Mucosa of descending colon (tissue), 3 donors: ENCODE measurements at regions not wholly inside any gene's neighbourhood (a gene's known extent, or its start where the extent isn't known, plus 50 kb on each side); places are given as distances from the start of the nearest gene placed in this dataset.

ENCODE experiments used
- ATAC-seq: fragments of 200-7000 bp; cut with Tn5 transposase; one replicate; pipeline ENCODE4 v1.9.1; 2020; ENCODE audit warnings: mild to moderate bottlenecking, moderate library complexity
- DNase-seq, 3 donors: peaks; one replicate each; pipeline ENCODE4 v3.0.0-alpha.2; 2020
- H3K36me3 ChIP-seq: fragments of 200-600 bp; one replicate; pipeline ENCODE4 v1.8.0; 2021; ENCODE audit warnings: low read depth, mild to moderate bottlenecking
- H3K4me1 ChIP-seq: fragments of 200-600 bp; one replicate; pipeline ENCODE4 v1.8.0; 2021; ENCODE audit warnings: low read depth, mild to moderate bottlenecking
- H3K4me3 ChIP-seq: fragments of 200-600 bp; one replicate; pipeline ENCODE4 v1.8.0; 2021; ENCODE audit warnings: mild to moderate bottlenecking
- H3K9me3 ChIP-seq: fragments of 200-600 bp; one replicate; pipeline ENCODE4 v1.8.0; 2021; ENCODE audit warnings: mild to moderate bottlenecking
- intact Hi-C, 2 donors: fragments of 100-400 bp; cut with DNase I in 1 of 2; cut with micrococcal nuclease in 1 of 2; formaldehyde crosslinking; loops; one replicate each; pipeline versions ENCODE4 v1.11.0 to v1.11.1; 2022; cut with DNase I, micrococcal nuclease
- TF ChIP-seq, protein P1 (sequence below): fragments of 200-600 bp; IDR thresholded peaks from one replicate; pipeline ENCODE4 v1.8.0; 2022; ENCODE audit warnings: antibody characterized with exemption, mild to moderate bottlenecking
- donor health status: DM: no; HTN: no; CAD: no; lungs with moderate emphysema.
- donor health status: DM: no; HTN: no; CAD: no.
- donor health status: DM: no; HTN: yes; CAD: no.

DNA sequence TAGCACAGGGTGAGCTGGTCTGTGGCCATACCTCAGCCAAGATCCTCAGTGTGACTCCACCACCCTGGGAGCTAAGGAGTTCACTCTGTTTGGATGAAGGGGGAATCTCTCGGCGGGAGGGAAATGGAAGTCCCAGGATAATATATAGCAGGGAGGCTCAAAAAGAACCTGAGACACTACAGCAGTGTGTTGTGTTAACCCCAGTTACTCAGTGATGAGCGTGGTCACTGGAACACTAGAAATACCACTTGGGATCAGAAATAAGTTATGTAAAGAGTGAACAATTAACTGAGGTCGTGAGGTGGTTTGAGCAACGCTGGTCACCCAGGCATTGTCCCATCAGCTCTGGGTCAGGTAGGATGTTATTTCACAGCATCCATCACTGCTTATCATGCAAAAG, 59.3 kb upstream of the ADAMTS16 start:
- Histone ChIP-seq H3K4me3 (no peak overlapping the region), H3K4me1 (no peaks in the 10 kb centered on the region), H3K9me3 (no peaks in the 10 kb centered on the region), H3K36me3 (no peaks in the 10 kb centered on the region)
- intact Hi-C loops, result no loop called here
- DNase-seq (no peak), ATAC-seq (no peak)
- TF ChIP-seq, protein P1, sequence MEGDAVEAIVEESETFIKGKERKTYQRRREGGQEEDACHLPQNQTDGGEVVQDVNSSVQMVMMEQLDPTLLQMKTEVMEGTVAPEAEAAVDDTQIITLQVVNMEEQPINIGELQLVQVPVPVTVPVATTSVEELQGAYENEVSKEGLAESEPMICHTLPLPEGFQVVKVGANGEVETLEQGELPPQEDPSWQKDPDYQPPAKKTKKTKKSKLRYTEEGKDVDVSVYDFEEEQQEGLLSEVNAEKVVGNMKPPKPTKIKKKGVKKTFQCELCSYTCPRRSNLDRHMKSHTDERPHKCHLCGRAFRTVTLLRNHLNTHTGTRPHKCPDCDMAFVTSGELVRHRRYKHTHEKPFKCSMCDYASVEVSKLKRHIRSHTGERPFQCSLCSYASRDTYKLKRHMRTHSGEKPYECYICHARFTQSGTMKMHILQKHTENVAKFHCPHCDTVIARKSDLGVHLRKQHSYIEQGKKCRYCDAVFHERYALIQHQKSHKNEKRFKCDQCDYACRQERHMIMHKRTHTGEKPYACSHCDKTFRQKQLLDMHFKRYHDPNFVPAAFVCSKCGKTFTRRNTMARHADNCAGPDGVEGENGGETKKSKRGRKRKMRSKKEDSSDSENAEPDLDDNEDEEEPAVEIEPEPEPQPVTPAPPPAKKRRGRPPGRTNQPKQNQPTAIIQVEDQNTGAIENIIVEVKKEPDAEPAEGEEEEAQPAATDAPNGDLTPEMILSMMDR, result no peak

DNA sequence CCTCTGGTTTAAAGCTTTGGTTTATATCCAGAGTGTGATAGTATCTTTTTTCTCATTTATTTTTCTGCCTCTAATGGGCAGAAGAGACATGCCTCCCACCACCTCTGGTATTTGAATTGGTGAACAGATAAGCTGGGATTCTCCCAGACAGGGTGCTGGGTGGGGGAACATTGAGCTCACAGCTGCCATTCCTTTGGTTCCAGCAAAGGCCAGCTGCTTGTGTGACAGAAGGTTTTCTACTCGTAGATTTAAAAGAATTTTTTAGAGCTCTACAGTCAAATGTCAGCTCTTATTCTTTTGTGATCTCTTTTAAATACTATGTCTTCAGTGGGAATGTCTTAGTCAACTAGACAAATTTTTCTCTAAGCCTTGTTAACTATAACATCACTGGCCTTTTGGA, 54.7 kb upstream of the ADAMTS16 start:
- H3K9me3 ChIP-seq, result no peaks in the 10 kb centered on the region
- no peak for ATAC-seq
- no peak for DNase-seq
- H3K36me3 ChIP-seq, result no peaks in the 10 kb centered on the region
- intact Hi-C loops, result no loop called here
- no peak overlapping the region for H3K4me3 ChIP-seq
- no peaks in the 10 kb centered on the region for H3K4me1 ChIP-seq
- TF ChIP-seq, protein P1, result no peak

DNA sequence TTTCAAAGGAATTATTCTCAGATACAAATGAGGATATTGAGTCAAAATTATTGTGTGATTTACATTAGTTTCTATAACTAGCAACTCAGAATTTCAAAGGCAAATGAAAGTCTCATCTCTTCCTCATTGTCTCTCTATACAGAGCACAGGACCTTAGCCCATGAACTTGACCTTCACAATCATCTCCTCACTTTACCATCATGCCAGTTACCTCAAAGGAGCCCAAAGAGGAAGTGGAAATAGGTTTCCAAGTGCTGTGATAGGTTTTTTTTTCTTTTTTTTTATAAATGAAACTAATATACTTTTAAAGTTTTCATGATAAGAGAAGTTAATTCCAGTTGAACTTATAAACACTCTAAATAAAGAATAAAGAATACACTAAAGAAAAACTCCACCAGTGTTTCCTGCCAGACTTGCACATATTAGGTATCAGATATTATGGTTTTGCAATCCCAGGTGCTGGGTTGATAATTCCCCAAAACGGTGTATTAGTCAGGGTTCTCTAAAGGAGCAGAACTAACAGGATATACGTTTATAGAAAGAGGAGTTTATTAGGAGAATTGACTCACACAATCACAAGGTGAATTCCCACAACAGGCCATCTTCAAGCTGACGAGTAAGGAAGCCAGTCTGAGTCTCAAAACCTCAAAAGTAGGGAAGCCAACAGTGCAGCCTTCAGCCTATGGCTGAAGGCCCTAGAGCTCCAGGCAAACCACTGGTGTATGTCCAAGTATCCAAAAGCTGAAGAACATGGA, 50.1 kb upstream of the ADAMTS16 start:
- Histone ChIP-seq H3K9me3 (no peaks in the 10 kb centered on the region), H3K4me3 (no peak overlapping the region), H3K36me3 (no peaks in the 10 kb centered on the region), H3K4me1 (no peaks in the 10 kb centered on the region)
- intact Hi-C loops, result no loop called here
- no peak for DNase-seq
- TF ChIP-seq, protein P1, result no peak
- no peak for ATAC-seq
